Tibial nerve (tissue), 4 donors: ENCODE measurements at regions not wholly inside any gene's neighbourhood (a gene's known extent, or its start where the extent isn't known, plus 50 kb on each side); places are given as distances from the start of the nearest gene placed in this dataset. TPM values are rescaled to one million over a fixed set of nuclear protein-coding genes. Genes with fewer than 3 reads are reported as not detected.
"Not testable (repeated sequence)": the region's sequence is repeated elsewhere in the genome, so short reads cannot be mapped to it uniquely, and the experiment has no call there.

ENCODE experiments used
- DNase-seq, 2 donors: peaks; one replicate each; pipeline ENCODE4 v3.0.0-alpha.2; 2019; ENCODE audit warnings: low spot score in 2 of 2
- H3K27ac ChIP-seq, 4 donors: fragments of 200-600 bp; sonication (generic) in 3 of 4; one replicate each; pipeline ENCODE4 v1.5.1; 2017 to 2019; ENCODE audit warnings: mild to moderate bottlenecking in 1 of 4
- H3K27me3 ChIP-seq, 2 donors: fragments of 200-600 bp; sonication (generic) in 1 of 2; one replicate each; pipeline versions ENCODE4 v1.5.1 to v1.6.0; 2017 to 2019
- H3K36me3 ChIP-seq, 3 donors: fragments of 200-600 bp; sonication (generic); one replicate each; pipeline ENCODE4 v1.5.1; 2018 to 2019
- H3K4me1 ChIP-seq, 4 donors: fragments of 200-600 bp; sonication (generic) in 3 of 4; one replicate each; pipeline ENCODE4 v1.5.1; 2017 to 2019
- H3K4me3 ChIP-seq, 4 donors: fragments of 200-600 bp; sonication (generic) in 3 of 4; one replicate each; pipeline ENCODE4 v1.5.1; 2017 to 2019; ENCODE audit warnings: mild to moderate bottlenecking in 1 of 4, moderate library complexity in 1 of 4
- H3K9me3 ChIP-seq, 4 donors: fragments of 200-600 bp; sonication (generic) in 3 of 4; one replicate each; pipeline ENCODE4 v1.5.1; 2017 to 2019
- POLR2A ChIP-seq, 2 donors: fragments of 450-650 bp; IDR thresholded peaks; one replicate each; pipeline ENCODE4 v1.6.1; 2017; ENCODE audit warnings: antibody characterized with exemption in 2 of 2, mild to moderate bottlenecking in 2 of 2, moderate library complexity in 2 of 2
- WGBS, 2 donors: methylation state at CpG; one replicate each; pipeline ENCODE4 v1.1.5; 2018; 5-methylcytosine and 5-hydroxymethylcytosine counted together
- small RNA-seq: library from RNA; depleted of rRNA; stranded (forward); fragments of <200 nt; gene quantifications from one replicate; pipeline ENCODE3, GENCODE V24; 2016

- TF ChIP-seq POLR2A (IDR thresholded peaks at IDR 0.05): peak in 1 of 2 donors; percentile 95
- not testable (repeated sequence) for H3K36me3 ChIP-seq, H3K27me3 ChIP-seq, H3K9me3 ChIP-seq, H3K4me3 ChIP-seq, H3K27ac ChIP-seq, H3K4me1 ChIP-seq
- peak in 1 of 2 donors; percentile 46 for DNase-seq
- WGBS, 2 donors: 62 to 82% methylated on average over 2 of the region's 2 CpGs
Observed at GRCh38 chr21:8419925-8420560, 2101.3 kb upstream of the TPTE start.

- H3K9me3 ChIP-seq, H3K36me3 ChIP-seq, H3K27ac ChIP-seq, DNase-seq, H3K4me1 ChIP-seq, H3K27me3 ChIP-seq, H3K4me3 ChIP-seq: not testable (repeated sequence)
- WGBS, 2 donors: no CpG with 5 or more reads among the region's 47 CpGs
Observed at GRCh38 chr21:8427790-8428667, 2093.4 kb upstream of the TPTE start.

GRCh38 chr21:8428668-8429456 lies 2092.5 kb upstream of the TPTE start:
- H3K27me3 ChIP-seq, H3K9me3 ChIP-seq, H3K36me3 ChIP-seq, H3K27ac ChIP-seq, H3K4me3 ChIP-seq, H3K4me1 ChIP-seq, DNase-seq: not testable (repeated sequence)
- no CpG with 5 or more reads among the region's 43 CpGs for WGBS, 2 donors

- H3K4me3 ChIP-seq, DNase-seq: not testable (repeated sequence)
- WGBS, 2 donors: no CpG with 5 or more reads among the region's 64 CpGs
Observed at GRCh38 chr21:8434710-8435109, 2086.7 kb upstream of the TPTE start.

GRCh38 chr21:8443093-8443492 lies 2078.3 kb upstream of the TPTE start:
- H3K27ac ChIP-seq: not testable (repeated sequence)

More at GRCh38 chr21:8434710-8435109, 2086.7 kb upstream of the TPTE start:
- not testable (repeated sequence) for H3K36me3 ChIP-seq, H3K27me3 ChIP-seq, H3K27ac ChIP-seq, H3K4me1 ChIP-seq, H3K9me3 ChIP-seq

GRCh38 chr21:8449807-8450206 lies 2071.6 kb upstream of the TPTE start:
- H3K36me3 ChIP-seq, H3K4me3 ChIP-seq, H3K9me3 ChIP-seq, DNase-seq, H3K27me3 ChIP-seq, H3K27ac ChIP-seq, H3K4me1 ChIP-seq: not testable (repeated sequence)
- no CpG with 5 or more reads among the region's 18 CpGs for WGBS, 2 donors

More at GRCh38 chr21:8443093-8443492, 2078.3 kb upstream of the TPTE start:
- not testable (repeated sequence) for H3K4me3 ChIP-seq, H3K27me3 ChIP-seq, H3K4me1 ChIP-seq, H3K9me3 ChIP-seq, DNase-seq, H3K36me3 ChIP-seq
- WGBS, 2 donors: no CpG with 5 or more reads among the region's 54 CpGs

- H3K36me3 ChIP-seq, H3K27ac ChIP-seq, H3K4me3 ChIP-seq, H3K9me3 ChIP-seq, DNase-seq, H3K4me1 ChIP-seq, H3K27me3 ChIP-seq: not testable (repeated sequence)
- WGBS, 2 donors: no CpG with 5 or more reads among the region's 6 CpGs
Observed at GRCh38 chr21:8455279-8456128, 2065.9 kb upstream of the TPTE start.

GRCh38 chr21:8464403-8465152 lies 2056.8 kb upstream of the TPTE start:
- not testable (repeated sequence) for H3K36me3 ChIP-seq, H3K27ac ChIP-seq, H3K27me3 ChIP-seq, DNase-seq, H3K4me1 ChIP-seq, H3K4me3 ChIP-seq, H3K9me3 ChIP-seq
- no CpG with 5 or more reads among the region's 3 CpGs for WGBS, 2 donors

GRCh38 chr21:8466642-8467041 lies 2054.7 kb upstream of the TPTE start:
- not testable (repeated sequence) for H3K4me1 ChIP-seq, H3K27me3 ChIP-seq, H3K4me3 ChIP-seq, DNase-seq, H3K36me3 ChIP-seq, H3K9me3 ChIP-seq, H3K27ac ChIP-seq
- WGBS, 2 donors: no CpG with 5 or more reads among the region's 10 CpGs

Small RNA genes in the stretch of these regions (small RNA-seq; reads per million reads assigned to genes)
- gene MIR6724-3: not detected
- gene MIR6724-4: not detected
- gene RF01518: not detected
- gene RNA5-8SN2: not detected
